HG03196 (cell line): ENCODE measurements at regions not wholly inside any gene's neighbourhood (a gene's known extent, or its start where the extent isn't known, plus 50 kb on each side); places are given as distances from the start of the nearest gene placed in this dataset.
"Not testable (repeated sequence)": the region's sequence is repeated elsewhere in the genome, so short reads cannot be mapped to it uniquely, and the experiment has no call there.

Experiments
- ATAC-seq: cut with Tn5 transposase; IDR thresholded peaks from one replicate; pipeline ENCODE4 v1.9.1; 2021; ENCODE audit not compliant: unreplicated experiment

DNA sequence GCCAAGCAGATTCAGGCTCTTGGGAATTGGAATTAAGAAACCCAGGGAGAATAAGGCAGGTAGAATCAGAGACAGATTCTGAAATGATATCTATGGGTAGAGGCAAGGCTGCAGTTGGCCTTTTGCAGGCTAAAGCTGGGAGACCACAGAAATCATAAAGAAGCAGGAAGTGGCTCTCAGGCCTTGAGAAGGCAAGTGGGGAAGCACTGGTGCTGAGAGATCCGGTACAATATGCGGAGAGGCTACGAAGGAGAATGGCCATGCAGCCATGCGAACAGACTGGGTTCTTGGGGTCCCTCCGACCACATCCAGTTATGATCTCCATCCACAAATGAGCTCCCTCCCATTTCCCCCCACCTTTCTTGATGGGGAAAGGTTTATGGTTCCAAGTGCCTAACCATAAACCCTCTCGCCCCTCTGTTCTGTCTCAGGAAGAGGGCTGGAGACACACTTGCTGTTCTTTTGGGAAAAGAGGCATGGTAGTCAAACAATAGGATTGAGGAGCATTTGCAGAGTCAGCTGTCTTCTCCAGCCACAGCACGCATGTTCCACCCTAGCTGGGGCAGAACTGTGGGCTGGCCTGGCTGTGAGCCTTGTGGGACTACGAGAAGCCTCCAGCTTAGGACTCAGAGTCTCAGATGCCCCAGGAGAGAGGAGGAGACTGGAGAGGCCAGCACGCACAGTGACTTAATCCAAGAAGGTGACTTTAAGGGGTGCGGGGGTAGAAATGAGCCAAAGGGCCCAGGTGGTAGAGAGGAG is 99.6 kb downstream of the RPLP1 start:
- ATAC-seq = no peak

GRCh38 chr15:69553686-69554085 is 101.1 kb downstream of the RPLP1 start:
- no peak for ATAC-seq

- no peak for ATAC-seq
Observed at GRCh38 chr15:69554279-69554961, 101.8 kb downstream of the RPLP1 start.

- ATAC-seq = no peak
Observed at GRCh38 chr15:69555080-69555479, 102.5 kb downstream of the RPLP1 start.

DNA sequence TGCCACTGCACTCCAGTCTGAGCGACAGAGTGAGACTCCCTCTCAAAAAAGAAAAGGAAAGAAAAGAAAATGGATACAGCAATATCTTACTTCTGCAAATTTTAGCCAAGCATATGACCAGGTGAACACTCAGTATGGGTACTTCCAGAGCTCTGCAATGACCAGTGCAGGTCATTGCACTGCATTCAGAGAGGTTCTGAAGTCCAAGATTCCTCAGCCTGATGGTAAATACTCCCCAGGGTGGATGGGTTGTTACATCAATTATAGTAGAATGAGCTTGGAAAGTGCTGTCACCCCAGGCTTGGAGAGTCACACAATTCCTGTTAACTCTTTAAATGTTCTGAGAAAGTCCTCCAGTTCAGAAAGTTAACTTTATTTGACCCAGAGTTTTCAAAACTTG is 103.7 kb downstream of the RPLP1 start:
- ATAC-seq = no peak

- ATAC-seq = no peak
Observed at GRCh38 chr15:69557020-69557706, 104.5 kb downstream of the RPLP1 start.

DNA sequence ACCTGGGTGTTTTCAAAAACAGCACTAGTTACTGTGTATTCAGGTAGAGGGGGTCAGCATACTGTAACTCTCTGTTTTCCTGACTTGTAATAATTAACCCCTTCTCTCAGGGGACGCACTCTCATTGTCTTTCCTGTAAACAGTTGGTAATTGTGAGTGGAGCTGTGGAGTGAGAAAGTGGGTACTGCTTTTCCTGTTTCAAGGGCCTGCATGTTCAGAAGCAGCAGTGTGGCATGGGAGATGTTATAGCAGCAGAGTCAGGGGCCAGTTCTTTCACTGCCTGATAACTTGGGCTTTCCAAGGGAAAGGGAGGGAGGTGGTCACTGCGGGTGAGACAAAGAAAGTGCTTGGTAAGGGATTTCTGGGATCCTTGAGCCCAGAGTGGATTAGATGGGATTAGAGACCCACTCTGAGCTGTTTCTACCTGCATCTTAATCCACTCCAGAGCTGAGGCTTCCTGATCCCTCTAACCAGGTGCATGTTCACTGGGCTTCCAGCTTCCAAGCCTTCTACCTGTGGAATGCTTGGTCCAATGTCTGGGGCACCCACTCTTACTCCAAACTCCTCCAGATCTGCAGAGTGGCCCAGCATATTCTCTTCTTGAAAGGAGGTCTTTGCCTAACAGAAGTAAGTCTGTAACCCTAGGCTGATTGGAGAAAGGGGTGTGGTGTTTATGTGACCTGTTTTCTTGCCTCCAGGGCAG is 105.2 kb downstream of the RPLP1 start:
- ATAC-seq = no peak

DNA sequence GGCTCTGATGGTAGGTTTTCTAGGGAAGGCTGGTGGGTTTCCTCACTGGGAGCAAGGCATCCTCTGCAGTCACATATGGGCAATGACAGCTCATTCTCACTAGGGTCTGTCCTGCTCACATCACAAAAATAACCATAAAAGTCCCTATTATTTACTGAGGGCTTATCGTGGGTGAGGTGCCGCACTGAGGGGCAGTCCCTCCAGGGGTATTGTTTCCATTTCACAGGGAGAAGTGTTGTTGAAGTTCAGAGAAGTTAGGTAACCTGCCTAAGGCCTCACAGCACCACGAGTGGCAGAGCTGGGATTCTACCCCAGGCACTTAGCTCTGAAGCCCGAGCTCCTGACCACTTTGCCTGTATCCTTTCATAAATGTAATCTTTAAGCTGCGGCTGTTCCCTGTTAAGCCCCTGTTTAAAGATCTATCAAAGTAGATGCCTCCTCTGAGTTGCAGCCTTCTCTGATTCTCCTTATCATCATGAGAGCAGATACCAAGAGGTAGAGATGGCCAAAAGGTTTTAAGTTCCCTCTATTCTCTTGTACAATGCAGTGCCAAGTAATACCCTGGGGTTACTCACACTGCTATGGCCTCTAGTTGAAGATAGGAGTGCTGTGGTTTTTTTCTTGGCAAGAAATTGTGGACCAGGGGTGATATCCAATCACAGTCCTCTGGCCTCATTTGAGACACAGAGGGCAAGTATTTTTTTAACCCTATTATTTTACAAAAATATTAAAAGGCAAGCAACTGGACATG is 107.0 kb downstream of the RPLP1 start:
- no peak for ATAC-seq

DNA sequence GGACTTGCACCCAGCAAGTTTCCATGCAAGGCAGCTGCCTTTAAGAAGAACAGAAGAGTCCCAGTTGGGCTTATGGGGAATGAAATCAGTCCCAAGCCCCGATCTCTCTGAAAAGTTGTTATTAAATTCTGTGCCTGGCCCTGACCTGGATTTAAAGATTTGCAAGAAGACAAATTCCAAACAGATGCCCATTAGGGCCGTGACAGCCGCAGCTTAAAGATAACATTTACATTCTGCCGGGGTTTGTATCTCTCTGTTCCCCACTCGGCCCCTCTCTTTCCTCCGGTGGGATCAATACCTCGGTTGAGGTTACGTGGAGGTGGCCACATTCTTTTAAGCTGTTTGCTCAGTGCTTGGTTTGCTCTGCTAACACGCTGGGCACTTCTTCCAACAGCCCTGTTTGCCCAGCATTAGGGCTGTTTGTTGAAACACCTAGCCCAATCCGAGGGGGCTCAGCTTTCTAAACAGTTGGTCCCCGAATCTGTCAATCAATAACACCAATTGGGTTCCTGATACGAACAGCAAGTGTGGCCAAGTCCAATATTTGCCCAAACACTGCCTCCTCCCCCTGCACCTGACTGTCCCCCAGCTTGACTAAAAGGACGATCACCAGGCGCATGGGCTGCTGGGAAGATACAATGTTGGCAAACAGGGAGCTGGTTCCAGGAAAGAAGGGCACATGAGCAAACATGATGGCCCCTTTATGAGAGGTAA is 108.6 kb downstream of the RPLP1 start:
- ATAC-seq = no peak

- no peak for ATAC-seq
Observed at GRCh38 chr15:69562116-69562515, 109.5 kb downstream of the RPLP1 start.

DNA sequence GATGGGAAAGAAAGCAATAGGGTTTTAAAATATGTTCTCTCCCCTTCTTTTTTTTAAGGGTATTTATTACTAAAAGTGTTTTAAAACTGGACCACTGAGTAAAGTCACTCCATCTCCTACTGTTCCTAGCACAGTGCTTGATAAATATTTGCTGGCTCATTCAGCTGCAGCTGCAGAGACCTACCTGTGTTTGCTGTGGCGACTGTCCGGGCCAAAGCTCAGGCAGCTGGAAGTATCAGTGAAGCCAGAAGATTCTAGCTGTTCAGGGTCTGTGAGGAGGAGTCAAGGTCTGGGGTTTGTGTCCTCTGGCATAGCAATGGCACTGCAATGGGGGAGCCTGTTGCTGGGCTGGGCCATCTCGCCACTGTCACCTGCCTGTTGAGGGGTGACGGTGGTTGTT is 109.9 kb downstream of the RPLP1 start:
- ATAC-seq = no peak

- ATAC-seq = no peak
Observed at GRCh38 chr15:69565066-69565655, 112.5 kb downstream of the RPLP1 start.

GRCh38 chr15:69567238-69567760 is 114.7 kb downstream of the RPLP1 start:
- not testable (repeated sequence) for ATAC-seq

DNA sequence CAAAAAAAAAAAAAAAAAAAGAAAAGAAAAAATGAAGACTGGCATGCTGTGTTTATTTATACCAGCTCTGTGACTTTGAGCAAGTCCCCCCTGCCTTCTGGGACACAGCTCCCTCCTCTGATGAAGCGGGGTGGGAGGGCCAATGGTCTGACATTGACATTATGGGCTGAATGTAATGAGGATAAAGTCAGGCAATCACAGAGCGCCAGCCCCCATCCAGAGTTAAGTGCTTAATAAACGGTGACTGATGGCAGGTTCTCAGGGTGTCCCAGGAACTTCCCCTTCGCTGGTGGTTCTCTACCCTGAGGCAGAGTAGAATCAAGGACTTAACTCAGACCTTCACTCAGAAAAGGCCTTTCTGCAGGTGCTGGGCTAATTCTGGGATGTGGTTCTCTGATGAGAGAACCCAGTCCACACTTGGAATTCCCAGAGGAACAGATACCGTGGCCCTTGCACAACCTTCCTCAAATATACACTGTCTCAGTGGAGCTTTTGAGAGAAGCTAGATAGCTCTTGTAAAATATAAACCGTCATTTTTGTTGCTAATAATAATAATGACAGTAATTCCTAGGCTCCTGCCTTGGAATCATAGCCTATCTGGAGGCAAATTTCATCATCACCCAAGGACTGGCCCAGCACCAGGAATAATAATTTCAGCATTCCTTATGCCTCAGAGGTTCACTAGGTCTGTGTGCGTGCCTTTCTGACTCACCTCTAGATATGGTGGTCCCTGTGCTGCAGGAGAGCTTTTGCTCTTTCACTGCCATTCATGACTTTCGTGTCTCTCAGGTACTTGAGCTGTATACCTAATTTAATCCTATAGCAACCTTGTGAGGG is 115.8 kb downstream of the RPLP1 start:
- ATAC-seq = no peak

DNA sequence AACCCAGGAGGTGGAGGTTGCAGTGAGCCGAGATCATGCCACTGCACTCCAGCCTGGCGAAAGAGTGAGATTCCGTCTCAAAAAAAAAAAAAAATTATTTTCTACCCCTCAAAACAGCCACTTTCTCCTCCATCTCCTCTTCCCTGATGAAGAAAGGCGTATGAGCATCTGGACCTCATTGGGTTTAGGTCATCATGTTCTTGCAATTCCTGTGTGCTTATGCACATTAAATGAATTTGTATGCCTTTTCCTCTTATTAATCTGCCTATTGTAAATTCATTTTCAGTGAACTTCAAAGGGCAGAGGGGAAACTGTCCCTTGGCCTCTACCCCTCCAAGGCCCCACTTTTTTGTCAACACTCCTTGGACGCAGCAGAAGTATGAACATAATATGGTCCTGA is 117.8 kb downstream of the RPLP1 start:
- no peak for ATAC-seq

- ATAC-seq = no peak
Observed at GRCh38 chr15:69570997-69571396, 118.4 kb downstream of the RPLP1 start.

DNA sequence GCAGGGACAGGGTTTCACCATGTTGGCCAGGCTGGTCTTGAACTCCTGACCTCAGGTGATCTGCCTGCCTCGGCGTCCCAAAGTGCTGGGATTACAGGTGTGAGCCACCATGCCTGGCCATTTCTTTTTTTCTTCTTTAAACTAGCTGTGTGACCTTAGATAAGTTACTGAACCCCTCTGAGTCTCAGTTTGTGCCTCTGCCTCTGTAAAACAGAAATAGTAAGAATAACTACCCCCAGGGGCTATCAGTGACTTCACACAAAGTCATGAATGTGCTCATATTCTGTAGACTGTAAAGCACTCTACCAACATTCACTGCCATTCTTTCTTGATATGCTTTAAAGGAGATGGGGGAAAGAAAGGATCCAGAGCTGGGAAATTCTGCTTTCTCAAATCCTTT is 120.7 kb downstream of the RPLP1 start:
- not testable (repeated sequence) for ATAC-seq

GRCh38 chr15:69573815-69574475 is 121.3 kb downstream of the RPLP1 start:
- ATAC-seq = no peak
